ENCODE measurements at regions not wholly inside any gene's neighbourhood (a gene's known extent, or its start where the extent isn't known, plus 50 kb on each side); places are given as distances from the start of the nearest gene placed in this dataset.

GRCh38 chr21:19842601-19843000 is 1155.6 kb upstream of the NCAM2 start:
- Histone ChIP-seq H3K36me3 (no peaks in the 10 kb centered on the region), H3K27me3 (no peaks in the 10 kb centered on the region), H3K4me3 (no peak overlapping the region), H3K27ac (no peak overlapping the region), H3K9me3 (no peaks in the 10 kb centered on the region), H3K4me1 (no peaks in the 10 kb centered on the region)
- ATAC-seq (no peak), DNase-seq (no peak)
- no peak for TF ChIP-seq POLR2A (IDR thresholded peaks at IDR 0.05)
- TF ChIP-seq, protein P1, sequence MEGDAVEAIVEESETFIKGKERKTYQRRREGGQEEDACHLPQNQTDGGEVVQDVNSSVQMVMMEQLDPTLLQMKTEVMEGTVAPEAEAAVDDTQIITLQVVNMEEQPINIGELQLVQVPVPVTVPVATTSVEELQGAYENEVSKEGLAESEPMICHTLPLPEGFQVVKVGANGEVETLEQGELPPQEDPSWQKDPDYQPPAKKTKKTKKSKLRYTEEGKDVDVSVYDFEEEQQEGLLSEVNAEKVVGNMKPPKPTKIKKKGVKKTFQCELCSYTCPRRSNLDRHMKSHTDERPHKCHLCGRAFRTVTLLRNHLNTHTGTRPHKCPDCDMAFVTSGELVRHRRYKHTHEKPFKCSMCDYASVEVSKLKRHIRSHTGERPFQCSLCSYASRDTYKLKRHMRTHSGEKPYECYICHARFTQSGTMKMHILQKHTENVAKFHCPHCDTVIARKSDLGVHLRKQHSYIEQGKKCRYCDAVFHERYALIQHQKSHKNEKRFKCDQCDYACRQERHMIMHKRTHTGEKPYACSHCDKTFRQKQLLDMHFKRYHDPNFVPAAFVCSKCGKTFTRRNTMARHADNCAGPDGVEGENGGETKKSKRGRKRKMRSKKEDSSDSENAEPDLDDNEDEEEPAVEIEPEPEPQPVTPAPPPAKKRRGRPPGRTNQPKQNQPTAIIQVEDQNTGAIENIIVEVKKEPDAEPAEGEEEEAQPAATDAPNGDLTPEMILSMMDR (IDR thresholded peaks at IDR 0.05 in 4 of 5, conservative IDR thresholded peaks at IDR 0.05 in 1 of 5) = no peak
- in situ Hi-C loops (cut with MboI; ENCODE audit: low sequenced_read_pairs in 4 of 4) (no loop called here), intact Hi-C loops (cut with DNase I; ENCODE audit: low total_unique reads) (no loop called here)

GRCh38 chr21:19844334-19844733 is 1153.9 kb upstream of the NCAM2 start:
- in situ Hi-C loops (cut with MboI; ENCODE audit: low sequenced_read_pairs in 4 of 4) = no loop called here
- no peak for ATAC-seq

DNA sequence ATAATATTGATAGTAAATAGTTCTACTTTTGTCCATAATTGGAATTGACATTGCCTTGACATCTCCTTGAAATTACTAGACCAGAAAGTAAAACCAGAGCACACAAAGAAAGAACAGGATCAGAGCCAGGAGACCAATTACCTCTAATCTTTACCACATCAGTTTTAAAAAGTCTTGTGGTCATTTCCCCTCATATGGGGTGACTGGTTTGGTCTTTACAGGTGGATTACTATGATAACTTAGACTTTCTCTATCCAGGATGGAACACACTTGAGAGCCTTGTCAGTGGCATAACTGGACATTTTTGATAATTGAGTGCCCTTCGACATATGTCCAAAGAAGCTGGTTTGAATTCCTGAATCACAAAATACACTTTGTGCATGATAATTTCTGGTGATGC is 1148.1 kb upstream of the NCAM2 start:
- Histone ChIP-seq H3K4me3 (no peak overlapping the region), H3K9me3 (no peaks in the 10 kb centered on the region), H3K27ac (no peak overlapping the region), H3K27me3 (no peaks in the 10 kb centered on the region), H3K4me1 (no peaks in the 10 kb centered on the region), H3K36me3 (no peaks in the 10 kb centered on the region)
- TF ChIP-seq, protein P1 (IDR thresholded peaks at IDR 0.05 in 4 of 5, conservative IDR thresholded peaks at IDR 0.05 in 1 of 5) = no peak
- no peak for TF ChIP-seq POLR2A (IDR thresholded peaks at IDR 0.05)
- intact Hi-C loops (cut with DNase I; ENCODE audit: low total_unique reads) (no loop called here), in situ Hi-C loops (cut with MboI; ENCODE audit: low sequenced_read_pairs in 4 of 4) (no loop called here)
- DNase-seq = no peak
- ATAC-seq = no peak

More at GRCh38 chr21:19844334-19844733, 1153.9 kb upstream of the NCAM2 start:
- Histone ChIP-seq H3K27ac (no peak overlapping the region), H3K4me3 (no peak overlapping the region), H3K36me3 (no peaks in the 10 kb centered on the region), H3K27me3 (no peaks in the 10 kb centered on the region), H3K9me3 (no peaks in the 10 kb centered on the region), H3K4me1 (no peaks in the 10 kb centered on the region)
- no peak for TF ChIP-seq POLR2A (IDR thresholded peaks at IDR 0.05)
- TF ChIP-seq, protein P1 (IDR thresholded peaks at IDR 0.05 in 4 of 5, conservative IDR thresholded peaks at IDR 0.05 in 1 of 5) = no peak
- intact Hi-C loops (cut with DNase I; ENCODE audit: low total_unique reads) = no loop called here
- no peak for DNase-seq

- no peak for TF ChIP-seq POLR2A (IDR thresholded peaks at IDR 0.05)
- TF ChIP-seq, protein P1 (IDR thresholded peaks at IDR 0.05 in 4 of 5, conservative IDR thresholded peaks at IDR 0.05 in 1 of 5) = no peak
- ATAC-seq (no peak), DNase-seq (no peak)
- intact Hi-C loops (cut with DNase I; ENCODE audit: low total_unique reads) (no loop called here), in situ Hi-C loops (cut with MboI; ENCODE audit: low sequenced_read_pairs in 4 of 4) (no loop called here)
- Histone ChIP-seq H3K36me3 (no peaks in the 10 kb centered on the region), H3K4me1 (no peaks in the 10 kb centered on the region), H3K27me3 (no peaks in the 10 kb centered on the region), H3K4me3 (no peak overlapping the region), H3K27ac (no peak overlapping the region), H3K9me3 (no peaks in the 10 kb centered on the region)
Measured at GRCh38 chr21:19853061-19853460, 1145.1 kb upstream of the NCAM2 start.

Measured in gastrocnemius medialis (tissue), 4 donors.